GM06990 (cell line): ENCODE measurements at regions not wholly inside any gene's neighbourhood (a gene's known extent, or its start where the extent isn't known, plus 50 kb on each side); places are given as distances from the start of the nearest gene placed in this dataset.

Source experiments
- DNase-seq: peaks from one replicate; pipeline ENCODE4 v3.0.0-alpha.2; 2011; ENCODE audit not compliant: insufficient read length; ENCODE audit errors: extremely low read depth
- H3K27me3 ChIP-seq: replicated peaks from 2 replicates; pipeline ENCODE4 v1.6.0; 2011; ENCODE audit warnings: low read length; ENCODE audit not compliant: control insufficient read depth, insufficient read depth
- H3K36me3 ChIP-seq: 2 replicates; pipeline ENCODE4 v1.5.1; 2011; ENCODE audit warnings: low read length; ENCODE audit not compliant: control insufficient read depth, insufficient read depth
- H3K4me3 ChIP-seq: replicated peaks from 2 replicates; pipeline ENCODE4 v1.5.1; 2011; ENCODE audit warnings: low read depth, mild to moderate bottlenecking, control low read depth, low read length
- CTCF ChIP-seq: IDR thresholded peaks from 2 replicates; pipeline ENCODE4 v1.5.1; 2011; ENCODE audit warnings: low read length, control low read depth, mild to moderate bottlenecking, inconsistent platforms; ENCODE audit not compliant: insufficient read depth, poor library complexity, severe bottlenecking

GRCh38 chrX:39398215-39398962, 597.1 kb downstream of the MID1IP1 start:
- no peaks in the 10 kb centered on the region for H3K36me3 ChIP-seq
- no peak for TF ChIP-seq CTCF
- no peak for DNase-seq

GRCh38 chrX:39398963-39399261, 597.7 kb downstream of the MID1IP1 start:
- H3K4me3 ChIP-seq: no peak overlapping the region
- no peak for DNase-seq
- H3K36me3 ChIP-seq: no peaks in the 10 kb centered on the region
- no peak for TF ChIP-seq CTCF
- no peaks in the 10 kb centered on the region for H3K27me3 ChIP-seq

More at GRCh38 chrX:39398215-39398962, 597.1 kb downstream of the MID1IP1 start:
- Histone ChIP-seq H3K27me3 (no peaks in the 10 kb centered on the region), H3K4me3 (no peak overlapping the region)

DNA sequence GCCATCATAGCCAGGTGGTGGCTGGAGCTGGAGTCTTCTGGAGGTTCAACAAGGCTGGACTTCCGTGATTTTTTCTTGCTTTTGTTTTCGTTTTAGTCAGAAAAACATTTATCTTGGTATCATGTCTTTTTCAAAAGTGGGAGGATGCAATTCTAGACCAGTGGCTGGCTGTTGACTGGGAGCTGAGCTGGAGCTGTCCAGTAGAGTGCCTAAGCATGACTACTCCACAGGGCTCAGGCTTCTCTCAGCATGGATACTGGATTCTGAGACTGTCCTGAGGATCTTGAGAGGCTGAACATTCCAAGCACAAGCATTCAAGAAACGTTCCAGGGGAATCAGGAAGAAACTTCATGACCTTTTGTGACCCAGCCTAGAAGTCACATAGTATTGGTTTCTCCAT, 598.1 kb downstream of the MID1IP1 start:
- Histone ChIP-seq H3K27me3 (no peaks in the 10 kb centered on the region), H3K4me3 (no peak overlapping the region), H3K36me3 (no peaks in the 10 kb centered on the region)
- no peak for TF ChIP-seq CTCF
- no peak for DNase-seq

GRCh38 chrX:39401483-39402110, 600.3 kb downstream of the MID1IP1 start:
- no peaks in the 10 kb centered on the region for H3K36me3 ChIP-seq
- TF ChIP-seq CTCF: no peak
- no peak overlapping the region for H3K4me3 ChIP-seq
- no peak for DNase-seq
- no peaks in the 10 kb centered on the region for H3K27me3 ChIP-seq

DNA sequence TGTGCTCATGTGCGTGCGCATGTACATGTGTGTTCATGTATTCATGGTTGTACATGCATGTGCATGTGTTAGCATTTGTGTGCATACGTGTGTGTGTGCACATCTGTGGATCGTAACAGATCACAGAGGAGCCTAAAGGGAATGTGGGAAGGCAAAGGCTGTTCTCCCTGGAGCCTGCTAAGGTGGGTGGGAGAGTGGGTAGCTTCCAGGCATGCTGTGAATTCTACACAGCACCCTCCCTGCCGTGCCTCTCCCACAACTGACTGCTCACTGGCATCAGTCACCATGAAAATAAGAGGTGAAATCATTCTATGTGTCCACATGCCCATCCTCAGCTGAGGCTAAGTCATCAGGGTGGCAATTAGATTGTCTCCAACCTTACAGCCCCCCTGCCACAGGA, 600.9 kb downstream of the MID1IP1 start:
- DNase-seq: no peak
- Histone ChIP-seq H3K36me3 (no peaks in the 10 kb centered on the region), H3K4me3 (no peak overlapping the region), H3K27me3 (no peaks in the 10 kb centered on the region)
- no peak for TF ChIP-seq CTCF
